Heart right ventricle (tissue), 16 donors: ENCODE measurements at regions not wholly inside any gene's neighbourhood (a gene's known extent, or its start where the extent isn't known, plus 50 kb on each side); places are given as distances from the start of the nearest gene placed in this dataset.
"Not testable (repeated sequence)": the region's sequence is repeated elsewhere in the genome, so short reads cannot be mapped to it uniquely, and the experiment has no call there.

Experiments
- ATAC-seq, 8 donors: fragments of 200-7000 bp; cut with Tn5 transposase; one replicate each; pipeline ENCODE4 v1.9.1; 2020; ENCODE audit warnings: mild to moderate bottlenecking in 8 of 8, moderate library complexity in 8 of 8, moderate number of reproducible peaks in 1 of 8
- DNase-seq, 2 donors: peaks; one replicate each; pipeline ENCODE4 v3.0.0-alpha.2; 2020
- H3K27ac ChIP-seq, 10 donors: fragments of 200-600 bp; sonication (generic) in 2 of 10; one replicate each; pipeline versions ENCODE4 v1.5.0 to v1.8.0; 2020 to 2022; ENCODE audit warnings: mild to moderate bottlenecking in 3 of 10
- H3K27me3 ChIP-seq, 7 donors: fragments of 200-600 bp; one replicate each; pipeline ENCODE4 v1.8.0; 2021 to 2022; ENCODE audit warnings: mild to moderate bottlenecking in 2 of 7
- H3K36me3 ChIP-seq, 9 donors: fragments of 200-600 bp; sonication (generic) in 1 of 9; one replicate each; pipeline versions ENCODE4 v1.5.0 to v1.8.0; 2020 to 2022; ENCODE audit warnings: mild to moderate bottlenecking in 2 of 9
- H3K4me1 ChIP-seq, 9 donors: fragments of 200-600 bp; sonication (generic) in 1 of 9; one replicate each; pipeline versions ENCODE4 v1.5.0 to v1.8.0; 2020 to 2022; ENCODE audit warnings: mild to moderate bottlenecking in 4 of 9
- H3K4me3 ChIP-seq, 10 donors: fragments of 200-600 bp; sonication (generic) in 2 of 10; one replicate each; pipeline versions ENCODE4 v1.5.0 to v1.8.0; 2020 to 2022; ENCODE audit warnings: mild to moderate bottlenecking in 7 of 10, moderate library complexity in 2 of 10
- H3K9me3 ChIP-seq, 11 donors: fragments of 200-600 bp in 10 of 11; sonication (generic) in 2 of 11; one replicate each; pipeline versions ENCODE4 v1.5.0 to v1.8.0; 2013 to 2022; ENCODE audit warnings: mild to moderate bottlenecking in 2 of 11, control low read depth in 1 of 11, moderate library complexity in 1 of 11
- CTCF ChIP-seq, 9 donors: fragments of 200-600 bp; sonication (generic) in 2 of 9; IDR thresholded peaks; one replicate each; pipeline versions ENCODE4 v1.5.0 to v1.8.0; 2021 to 2022; ENCODE audit warnings: antibody characterized with exemption in 9 of 9, mild to moderate bottlenecking in 5 of 9, moderate library complexity in 1 of 9
- WGBS, 2 donors: extraction: QIAGEN DNeasy Blood & Tissue Kit; methylation state at CpG; one replicate each; pipeline ENCODE4 v1.1.7; 2013; ENCODE audit warnings: inconsistent platforms in 1 of 2; 5-methylcytosine and 5-hydroxymethylcytosine counted together
- intact Hi-C, 10 donors: fragments of 100-400 bp; cut with DNase I; formaldehyde crosslinking; loops; one replicate each; pipeline versions ENCODE4 v1.11.1 to v1.14.2; 2022
- donor health status: Arrhythmogenic right ventricular cardiomyopathy.
- donor health status: ischemic (EF 13 %, LVEDD 7.1; RV severe dilation, severe dysfunction).
- donor health status: healthy with polysubstance abuse.
- donor health status: DM: no; HTN: yes; CAD: no.
- donor health status: DM: no; HTN: no; CAD: no.
- donor health status: ischemic (EF 25% LVEDD 6.9; RV normal size, moderate dysfunction).
- donor health status: ischemic (EF 25% LVEDD 5.7; RV mildly dilated, moderate dysfunction).
- donor health status: healthy.
- donor health status: DM: yes; HTN: yes; CAD: no.
- donor health status: Ischemic cardiomyopathy.
- donor health status: ischemic (EF 35%, LVEDD 5.7; RV mildly dilated, moderate dysfunction).
- donor health status: nonischemic (EF 11% LVEDD 7.7; RV severe dilation, severe dysfunction).
- donor health status: DM: yes; HTN: yes; CAD: no.
- donor health status: PGD.
- donor health status: ischemic (EF 29% LVEDD 5.4; RV normal size, mild dysfunction).
- donor health status: nonischemic (EF 23%, LVEDD 6.1; RV moderate dilation, normal function).

- WGBS, 2 donors, result 71 to 73% methylated on average over 2 of the region's 2 CpGs
- TF ChIP-seq CTCF (IDR thresholded peaks at IDR 0.05), result no peak
- H3K27me3 ChIP-seq, result no peaks in the 10 kb centered on the region
- H3K27ac ChIP-seq, result no peak overlapping the region
- DNase-seq (no peak), ATAC-seq (no peak)
- no peaks in the 10 kb centered on the region for H3K36me3 ChIP-seq
- no peak overlapping the region for H3K4me3 ChIP-seq
- intact Hi-C loops, result no loop called here
- peaks cover 0 to 19% (median 4%) of the 10 kb centered on the region in 11 donors for H3K9me3 ChIP-seq
- no peaks in the 10 kb centered on the region for H3K4me1 ChIP-seq
These were observed 1395.0 kb downstream of the GATA3 start for GRCh38 chr10:9449530-9449929.

GRCh38 chr10:9450801-9451200, 1396.3 kb downstream of the GATA3 start:
- Histone ChIP-seq H3K4me3 (no peak overlapping the region), H3K9me3 (peaks cover 0 to 23% (median 4%) of the 10 kb centered on the region in 11 donors), H3K27me3 (no peaks in the 10 kb centered on the region), H3K27ac (no peak overlapping the region), H3K36me3 (no peaks in the 10 kb centered on the region), H3K4me1 (no peaks in the 10 kb centered on the region)
- no peak for ATAC-seq
- no peak for DNase-seq
- no peak for TF ChIP-seq CTCF (IDR thresholded peaks at IDR 0.05)
- intact Hi-C loops, result no loop called here
- WGBS, 2 donors, result 76 to 84% methylated on average over 2 of the region's 2 CpGs

GRCh38 chr10:9451211-9451773, 1396.8 kb downstream of the GATA3 start:
- H3K4me3 ChIP-seq, result no peak overlapping the region
- peaks cover 0 to 23% (median 4%) of the 10 kb centered on the region in 11 donors for H3K9me3 ChIP-seq
- no peaks in the 10 kb centered on the region for H3K36me3 ChIP-seq
- intact Hi-C loops, result no loop called here
- no peak for ATAC-seq
- no peaks in the 10 kb centered on the region for H3K4me1 ChIP-seq
- H3K27me3 ChIP-seq, result no peaks in the 10 kb centered on the region
- TF ChIP-seq CTCF (IDR thresholded peaks at IDR 0.05), result no peak
- WGBS, 2 donors, result 90 to 92% methylated on average over 2 of the region's 2 CpGs
- no peak for DNase-seq
- H3K27ac ChIP-seq, result no peak overlapping the region

GRCh38 chr10:9452056-9452455, 1397.6 kb downstream of the GATA3 start:
- Histone ChIP-seq H3K27me3 (no peaks in the 10 kb centered on the region), H3K4me1 (no peaks in the 10 kb centered on the region), H3K36me3 (no peaks in the 10 kb centered on the region), H3K27ac (no peak overlapping the region), H3K4me3 (no peak overlapping the region), H3K9me3 (peaks cover 0 to 23% (median 4%) of the 10 kb centered on the region in 11 donors)
- intact Hi-C loops, result no loop called here
- ATAC-seq, result no peak
- TF ChIP-seq CTCF (IDR thresholded peaks at IDR 0.05), result no peak
- WGBS, 2 donors, result 77 to 87% methylated on average over 1 of the region's 1 CpG
- no peak for DNase-seq

- not testable (repeated sequence) for H3K27me3 ChIP-seq
- 68 to 78% methylated on average over 3 of the region's 3 CpGs for WGBS, 2 donors
These were observed 1399.4 kb downstream of the GATA3 start for GRCh38 chr10:9453871-9454270.

More at GRCh38 chr10:9453871-9454270, 1399.4 kb downstream of the GATA3 start:
- H3K4me3 ChIP-seq, intact Hi-C loops, H3K27ac ChIP-seq, DNase-seq, ATAC-seq, H3K4me1 ChIP-seq, H3K36me3 ChIP-seq: not testable (repeated sequence)
- peaks cover 0 to 21% (median 4%) of the 10 kb centered on the region in 11 donors for H3K9me3 ChIP-seq
